Stimulated activated CD4-positive, alpha-beta T cell treated with anti-CD3 and anti-CD28 coated beads, Interleukin-1b, Interleukin-23, amount 100 ng/mL, for 48 hours (primary cell): ENCODE measurements at regions not wholly inside any gene's neighbourhood (a gene's known extent, or its start where the extent isn't known, plus 50 kb on each side); places are given as distances from the start of the nearest gene placed in this dataset.
"Not testable (repeated sequence)": the region's sequence is repeated elsewhere in the genome, so short reads cannot be mapped to it uniquely, and the experiment has no call there.

ENCODE experiments used
- DNase-seq: peaks from one replicate; pipeline ENCODE4 v3.0.0-alpha.2; 2020

DNA sequence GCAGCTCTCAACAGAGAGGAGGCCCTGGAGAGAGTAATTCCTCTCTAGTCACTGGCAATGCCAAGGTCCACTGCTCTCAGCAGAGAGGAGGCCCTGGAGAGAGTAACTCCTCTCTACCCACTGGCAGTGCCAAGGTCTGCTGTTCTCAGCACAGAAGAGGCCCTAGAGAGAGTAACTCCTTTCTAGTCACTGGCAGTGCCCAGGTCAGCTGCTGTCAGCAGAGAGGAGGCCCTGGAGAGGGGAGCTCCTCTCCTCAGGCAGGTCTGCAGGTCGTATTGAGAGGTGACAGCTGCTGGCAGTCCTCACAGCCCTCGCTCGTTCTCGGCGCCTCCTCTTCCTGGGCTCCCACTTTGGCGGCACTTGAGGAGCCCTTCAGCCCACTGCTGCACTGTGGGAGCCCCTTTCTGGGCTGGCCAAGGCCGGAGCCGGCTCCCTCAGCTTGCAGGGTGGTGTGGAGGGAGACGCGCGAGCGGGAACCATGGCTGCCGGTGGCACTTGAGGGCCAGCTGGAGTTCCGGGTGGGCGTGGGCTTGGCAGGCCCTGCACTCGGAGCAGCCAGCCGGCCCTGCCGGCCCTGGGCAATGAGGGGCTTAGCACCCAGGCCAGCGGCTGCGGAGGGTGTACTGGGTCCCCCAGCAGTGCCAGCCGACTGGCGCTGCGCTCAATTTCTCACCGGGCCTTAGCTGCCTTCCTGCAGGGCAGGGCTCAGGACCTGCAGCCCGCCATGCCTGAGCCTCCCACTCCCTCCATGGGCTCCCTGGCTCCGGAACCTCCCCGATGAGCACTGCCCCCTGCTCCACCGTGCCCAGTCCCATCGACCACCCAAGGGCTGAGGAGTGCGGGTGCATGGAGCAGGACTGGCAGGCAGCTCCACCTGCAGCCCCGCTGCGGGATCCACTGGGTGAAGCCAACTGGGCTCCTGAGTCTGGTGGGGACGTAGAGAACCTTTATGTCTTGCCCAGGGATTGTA is 642.9 kb downstream of the PRR16 start:
- not testable (repeated sequence) for DNase-seq

GRCh38 chr5:121108725-121109124 is 644.6 kb downstream of the PRR16 start:
- no peak for DNase-seq

DNA sequence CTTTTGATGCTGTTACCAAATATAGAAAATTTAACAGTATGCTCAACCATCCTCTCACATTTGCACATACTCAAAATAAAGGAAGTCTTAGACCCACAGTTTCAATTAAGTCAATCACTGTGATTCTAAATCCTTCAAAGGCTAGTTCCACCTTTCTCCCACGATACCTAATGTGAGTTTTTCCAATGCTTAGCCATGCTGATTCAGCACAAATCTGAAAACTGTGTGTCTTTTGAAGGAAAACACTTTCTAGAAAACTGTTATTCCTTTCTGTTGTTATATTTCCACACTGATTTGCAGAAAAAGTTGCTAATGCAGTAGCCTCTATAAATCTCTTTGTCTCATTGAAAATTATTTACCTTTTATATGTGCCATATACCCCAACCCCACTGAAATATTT is 645.7 kb downstream of the PRR16 start:
- no peak for DNase-seq

GRCh38 chr5:121121786-121122185 is 657.7 kb downstream of the PRR16 start:
- no peak for DNase-seq

DNA sequence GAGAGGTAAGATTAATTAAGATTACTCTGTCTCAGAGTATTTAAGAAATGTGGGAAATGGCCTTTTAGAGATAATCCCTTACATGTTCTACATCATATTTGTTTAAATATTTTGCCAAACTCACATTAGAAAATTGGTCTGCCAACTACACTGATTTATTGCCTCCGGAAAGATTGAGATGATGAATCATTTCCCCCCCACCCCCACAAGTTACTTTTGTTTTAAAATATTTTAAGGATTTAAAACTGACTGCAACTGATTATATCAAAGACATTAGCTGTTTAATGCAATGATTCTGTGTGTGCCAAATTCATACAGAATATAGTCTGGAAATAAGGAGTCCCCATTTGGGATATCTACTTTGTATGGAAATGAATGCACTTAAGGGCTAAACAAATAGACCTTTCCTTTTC is 674.4 kb downstream of the PRR16 start:
- DNase-seq: no peak

DNA sequence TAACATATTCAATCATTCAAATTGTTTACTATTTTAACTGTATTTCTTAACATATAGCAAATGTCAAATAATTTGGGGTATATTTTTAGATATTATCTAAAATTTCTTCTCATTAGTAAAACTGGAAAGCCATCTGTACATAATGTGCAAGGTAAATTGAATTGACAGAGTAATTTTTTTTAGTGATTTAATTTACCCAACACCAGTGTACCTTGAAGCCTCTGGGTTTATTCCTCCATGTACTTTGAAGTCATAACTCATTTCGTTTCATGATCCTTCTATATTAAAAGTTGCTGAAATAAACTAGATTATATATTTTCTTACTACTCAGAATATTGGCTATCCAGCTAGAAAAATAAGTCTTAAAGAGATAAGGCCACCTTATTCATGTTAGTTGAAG is 674.9 kb downstream of the PRR16 start:
- DNase-seq: no peak

DNA sequence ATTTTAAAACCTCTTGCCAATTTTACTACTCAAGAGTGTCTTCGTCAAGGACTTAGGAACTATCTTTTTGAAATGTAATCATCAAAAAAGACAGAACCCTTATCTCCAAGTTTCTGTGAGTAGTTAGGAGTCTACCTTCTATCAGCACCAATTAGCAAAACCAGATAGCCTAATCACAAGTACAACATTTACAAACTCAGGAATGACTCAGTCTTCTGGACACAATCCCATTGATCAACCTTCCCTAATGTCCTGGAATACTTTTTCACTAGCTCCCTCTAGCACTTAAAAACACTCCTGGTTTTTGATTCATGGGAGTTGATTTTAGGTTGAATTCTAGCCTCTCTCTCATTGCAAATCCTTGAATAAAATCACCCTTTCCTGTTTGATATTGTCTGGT is 680.7 kb downstream of the PRR16 start:
- no peak for DNase-seq

- DNase-seq: no peak
Measured at GRCh38 chr5:121151534-121151933, 687.4 kb downstream of the PRR16 start.

- DNase-seq: no peak
Measured at GRCh38 chr5:121152411-121152810, 688.3 kb downstream of the PRR16 start.

GRCh38 chr5:121156565-121156964 is 692.5 kb downstream of the PRR16 start:
- no peak for DNase-seq

- DNase-seq: no peak
Measured at GRCh38 chr5:121158451-121158850, 693.2 kb upstream of the FTMT start.

- no peak for DNase-seq
Measured at GRCh38 chr5:121160591-121160990, 691.1 kb upstream of the FTMT start.

- DNase-seq: no peak
Measured at GRCh38 chr5:121164632-121165031, 687.0 kb upstream of the FTMT start.

DNA sequence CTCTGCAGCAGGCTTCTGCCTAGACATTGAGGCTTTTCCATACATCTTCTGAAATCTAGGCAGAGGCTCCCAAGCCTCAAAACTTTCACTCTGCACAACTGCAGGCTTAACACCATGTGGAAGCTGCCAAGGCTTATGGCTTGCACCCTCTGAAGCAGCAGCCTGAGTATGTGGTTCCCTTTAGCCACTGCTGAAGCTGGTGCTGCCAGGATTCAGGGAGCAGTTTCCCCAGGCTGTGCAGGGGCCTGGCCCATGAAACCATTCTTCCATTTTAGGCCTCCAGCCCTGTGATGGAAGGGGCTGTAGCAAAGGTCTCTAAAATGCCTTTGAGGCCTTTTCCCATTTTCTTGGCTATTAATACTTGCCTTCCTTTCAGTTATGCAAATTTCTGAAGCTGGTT is 680.3 kb upstream of the FTMT start:
- DNase-seq: no peak

DNA sequence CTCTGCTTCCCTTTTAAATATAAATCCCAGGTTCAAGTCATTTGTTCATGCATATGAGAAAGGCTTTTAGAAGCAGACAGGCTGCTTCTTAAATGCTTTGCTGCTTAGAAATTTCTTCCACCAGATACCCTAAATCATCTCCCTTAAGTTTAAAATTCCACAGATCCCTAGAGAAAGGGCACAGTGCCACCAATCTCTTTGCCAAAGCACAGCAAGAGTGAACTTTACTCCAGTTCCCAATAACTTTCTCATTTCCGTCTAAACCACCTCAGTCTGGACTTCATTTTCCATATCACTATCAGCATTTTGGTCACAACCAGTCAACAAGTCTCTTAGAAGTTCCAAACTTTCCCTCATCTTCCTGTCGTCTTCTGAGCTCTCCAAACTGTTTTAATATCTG is 679.8 kb upstream of the FTMT start:
- DNase-seq: no peak

- DNase-seq: no peak
Measured at GRCh38 chr5:121174351-121174750, 677.3 kb upstream of the FTMT start.

GRCh38 chr5:121175986-121176385 is 675.7 kb upstream of the FTMT start:
- DNase-seq: no peak

- DNase-seq: no peak
Measured at GRCh38 chr5:121182788-121183490, 668.7 kb upstream of the FTMT start.

DNA sequence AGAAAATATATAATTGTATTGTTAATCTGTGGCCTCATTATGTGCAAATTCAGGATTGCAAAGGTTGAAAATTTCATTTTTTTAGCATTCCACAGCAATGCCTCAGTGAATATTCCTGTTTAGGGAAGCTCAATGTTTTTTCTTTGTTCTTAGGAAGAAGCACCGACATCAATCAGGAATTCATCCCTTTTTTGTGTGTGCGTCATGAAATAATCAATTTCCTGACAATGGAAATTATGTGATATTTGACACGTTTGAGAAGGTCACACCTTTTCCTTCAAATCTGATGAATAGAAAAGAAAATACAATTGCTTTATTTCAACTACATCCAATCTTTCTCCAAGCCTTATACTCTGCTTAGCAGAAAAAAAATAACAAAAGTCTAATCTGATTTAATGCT is 662.8 kb upstream of the FTMT start:
- DNase-seq: no peak

- DNase-seq: no peak
Measured at GRCh38 chr5:121189342-121190305, 662.1 kb upstream of the FTMT start.

DNA sequence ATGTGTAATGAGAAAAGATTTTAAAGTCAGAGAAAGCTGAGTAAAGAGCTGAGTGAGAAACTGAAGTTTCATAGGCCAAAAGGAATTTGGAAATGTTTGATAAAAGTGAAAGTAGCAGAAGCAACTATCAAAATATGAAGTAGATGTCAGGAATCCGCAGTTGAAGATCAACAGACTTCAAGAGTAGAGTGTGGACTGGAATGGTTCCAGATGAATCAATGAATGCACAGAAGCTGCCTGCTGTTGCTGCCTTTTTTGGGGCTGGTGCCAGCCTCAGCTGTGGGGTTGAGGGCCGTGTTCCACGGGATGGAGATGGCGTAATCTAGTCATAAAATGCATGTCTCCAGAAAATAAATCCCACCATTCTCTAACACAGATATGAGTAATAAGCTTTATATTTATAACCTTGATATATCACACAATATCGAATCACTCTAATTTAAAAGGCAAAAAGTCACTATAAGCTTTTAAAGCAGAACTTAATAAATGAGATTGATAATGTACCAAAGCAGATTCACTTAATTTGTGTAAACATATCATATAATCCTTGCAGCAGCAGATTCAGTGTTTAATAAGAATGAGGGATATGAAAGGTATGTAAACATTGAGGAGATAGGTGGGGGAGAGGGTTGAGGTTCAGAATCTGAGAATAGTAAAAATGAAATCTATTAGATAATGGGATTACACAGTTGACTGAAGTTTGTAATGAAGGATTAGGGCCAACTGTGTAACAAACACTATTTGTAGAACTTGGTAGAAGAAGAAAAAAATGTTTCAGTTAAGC is 652.3 kb upstream of the FTMT start:
- DNase-seq: no peak

- DNase-seq: no peak
Measured at GRCh38 chr5:121218086-121218485, 633.6 kb upstream of the FTMT start.
